Cerebellar nuclear complex (tissue), 1 donor: ENCODE measurements at regions not wholly inside any gene's neighbourhood (a gene's known extent, or its start where the extent isn't known, plus 50 kb on each side); places are given as distances from the start of the nearest gene placed in this dataset.

Source experiments
- DNase-seq, 2 experiments: peaks; one replicate each; lab custom pipeline; 2025; lab: John Stamatoyannopoulos, UW

DNA sequence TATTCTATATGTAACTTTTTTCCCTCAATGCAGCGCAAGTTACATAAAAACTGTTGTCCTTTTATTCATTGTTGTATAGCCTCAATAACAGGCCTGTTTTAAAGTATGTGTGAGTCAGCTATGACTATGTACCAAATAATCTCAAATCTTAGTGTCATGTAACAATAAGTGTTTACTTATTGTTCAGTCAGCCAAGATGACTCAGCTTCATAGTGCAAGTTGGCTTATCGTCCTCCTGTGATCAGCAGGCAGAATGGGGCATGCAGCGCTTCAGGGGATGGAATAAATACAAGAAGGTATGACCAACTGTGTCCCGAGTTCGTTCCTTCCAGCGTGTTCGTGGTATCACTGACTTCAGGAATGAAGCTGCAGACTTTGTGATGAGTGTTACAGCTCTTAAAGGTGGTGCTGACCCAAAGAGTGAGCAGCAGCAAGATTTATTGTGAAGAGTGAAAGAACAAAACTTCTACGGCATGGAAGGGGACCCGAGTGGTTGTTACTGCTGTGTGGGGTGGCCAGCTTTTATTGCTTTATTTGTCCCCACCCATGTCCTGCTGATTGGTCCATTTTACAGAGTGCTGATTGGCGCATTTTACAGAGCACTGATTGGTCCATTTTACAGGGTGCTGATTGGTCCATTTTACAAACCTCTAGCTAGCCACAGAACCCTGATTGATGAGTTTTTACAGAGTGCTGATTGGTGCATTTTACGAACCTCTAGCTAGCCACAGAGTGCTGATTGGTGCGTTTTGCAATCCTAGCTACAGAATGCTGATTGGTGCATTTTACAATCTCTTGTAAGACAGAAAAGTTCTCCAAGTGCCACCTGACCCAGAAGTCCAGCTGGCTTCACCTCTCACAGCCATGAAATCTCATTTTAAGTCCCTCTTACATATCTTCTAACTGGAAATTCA lies 1016.0 kb downstream of the MCTP2 start:
- DNase-seq, result no peak

- no peak for DNase-seq
Observed at GRCh38 chr15:95249524-95249923, 1018.2 kb downstream of the MCTP2 start.

DNA sequence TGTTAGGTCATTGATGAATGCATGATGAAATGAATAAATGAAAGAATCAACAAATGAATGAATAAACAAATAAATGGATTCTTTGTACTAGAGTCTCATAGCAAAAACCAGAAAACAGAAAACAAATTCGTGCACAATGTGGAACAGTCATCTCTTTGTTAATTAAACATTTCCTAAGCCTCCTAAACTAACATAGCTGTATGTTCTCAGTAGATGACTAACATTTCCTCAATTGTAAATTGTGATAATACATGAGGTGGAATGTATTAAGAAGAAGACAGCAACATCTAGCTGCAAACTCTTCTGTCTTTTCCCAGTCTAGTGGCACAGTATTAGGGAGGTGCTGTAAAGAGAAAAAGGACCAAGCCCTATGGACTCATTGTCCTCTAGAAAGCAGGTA lies 1021.0 kb downstream of the MCTP2 start:
- no peak for DNase-seq

DNA sequence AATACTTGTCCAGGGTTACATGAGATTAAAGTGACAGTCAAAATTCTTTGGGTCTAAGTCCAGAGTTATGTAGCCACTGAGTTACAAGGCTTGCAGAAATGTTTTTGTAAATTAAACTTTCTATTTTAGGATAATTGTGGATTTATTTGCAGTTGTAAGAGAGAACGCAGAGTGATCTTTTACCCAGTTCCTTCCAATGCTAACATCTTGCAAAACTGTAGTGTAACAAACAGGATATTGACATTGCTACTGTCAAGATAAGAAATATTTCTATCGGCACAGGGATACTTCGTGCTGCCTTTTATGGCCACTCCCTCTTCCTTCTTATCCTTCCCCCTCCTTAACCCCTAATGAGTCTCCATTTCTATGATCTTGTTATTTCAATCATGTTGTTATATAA lies 1022.9 kb downstream of the MCTP2 start:
- DNase-seq, result no peak

GRCh38 chr15:95259513-95259912 lies 1028.2 kb downstream of the MCTP2 start:
- DNase-seq, result no peak

DNA sequence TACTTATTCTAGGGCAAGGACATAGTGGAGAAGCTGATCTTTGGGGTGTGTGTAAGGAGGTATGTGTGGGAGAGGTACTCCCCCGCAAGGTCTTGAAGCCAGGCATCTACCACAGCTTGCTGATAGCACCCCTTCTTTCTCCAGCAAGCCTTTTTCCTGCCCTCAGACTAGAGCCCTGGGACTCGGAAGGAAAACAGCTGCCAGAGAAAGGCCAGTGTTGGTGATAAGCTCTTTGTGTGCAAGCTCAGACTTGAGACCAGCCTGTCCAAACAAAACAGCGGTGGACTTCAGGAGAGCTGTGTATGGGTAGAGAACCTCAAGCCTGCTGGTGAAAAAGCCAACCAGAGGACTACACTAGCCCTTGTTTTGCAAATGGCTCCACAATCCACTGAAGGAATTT lies 1028.6 kb downstream of the MCTP2 start:
- DNase-seq, result no peak

- no peak for DNase-seq
Observed at GRCh38 chr15:95260856-95261255, 1029.5 kb downstream of the MCTP2 start.

DNA sequence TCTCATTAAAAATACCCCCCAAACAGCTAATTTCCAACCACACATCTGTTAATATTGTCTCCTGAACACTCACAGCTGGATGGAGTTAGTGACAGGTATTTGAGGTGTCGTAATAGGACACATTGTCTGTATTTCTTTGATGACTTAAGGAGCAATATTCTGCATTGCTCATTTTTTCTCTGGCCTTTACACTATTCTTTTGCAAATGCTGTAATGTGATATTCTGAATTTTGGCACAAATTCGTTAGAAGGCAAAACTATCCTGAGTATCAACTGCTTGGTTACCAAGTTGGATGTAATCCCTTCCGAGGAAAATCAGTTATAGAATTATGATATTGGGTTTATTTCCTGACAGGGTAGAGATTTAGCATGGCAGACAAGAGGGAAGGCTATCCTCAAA lies 1030.2 kb downstream of the MCTP2 start:
- no peak for DNase-seq

GRCh38 chr15:95261968-95262367 lies 1030.6 kb downstream of the MCTP2 start:
- no peak for DNase-seq

GRCh38 chr15:95262866-95263564 lies 1031.7 kb downstream of the MCTP2 start:
- no peak for DNase-seq

DNA sequence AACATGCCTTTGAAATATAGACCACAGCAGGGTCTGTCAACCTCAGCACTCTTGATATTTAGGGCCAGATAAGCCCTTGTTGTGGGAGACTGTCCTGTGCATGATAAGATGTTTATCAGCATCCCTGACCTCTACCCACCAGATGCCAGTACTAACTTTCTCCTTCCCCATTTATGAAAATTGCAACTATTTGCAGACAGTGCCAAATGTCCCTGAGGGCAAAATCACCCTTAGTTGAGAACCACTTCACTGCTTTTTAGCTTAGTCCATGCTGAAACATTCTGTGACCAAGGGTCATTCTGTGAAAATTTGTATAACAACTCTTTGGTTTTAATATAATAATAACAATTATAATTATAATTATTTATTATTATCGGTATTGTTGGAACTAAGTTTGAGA lies 1032.4 kb downstream of the MCTP2 start:
- no peak for DNase-seq

GRCh38 chr15:95265419-95265997 lies 1034.1 kb downstream of the MCTP2 start:
- no peak for DNase-seq

DNA sequence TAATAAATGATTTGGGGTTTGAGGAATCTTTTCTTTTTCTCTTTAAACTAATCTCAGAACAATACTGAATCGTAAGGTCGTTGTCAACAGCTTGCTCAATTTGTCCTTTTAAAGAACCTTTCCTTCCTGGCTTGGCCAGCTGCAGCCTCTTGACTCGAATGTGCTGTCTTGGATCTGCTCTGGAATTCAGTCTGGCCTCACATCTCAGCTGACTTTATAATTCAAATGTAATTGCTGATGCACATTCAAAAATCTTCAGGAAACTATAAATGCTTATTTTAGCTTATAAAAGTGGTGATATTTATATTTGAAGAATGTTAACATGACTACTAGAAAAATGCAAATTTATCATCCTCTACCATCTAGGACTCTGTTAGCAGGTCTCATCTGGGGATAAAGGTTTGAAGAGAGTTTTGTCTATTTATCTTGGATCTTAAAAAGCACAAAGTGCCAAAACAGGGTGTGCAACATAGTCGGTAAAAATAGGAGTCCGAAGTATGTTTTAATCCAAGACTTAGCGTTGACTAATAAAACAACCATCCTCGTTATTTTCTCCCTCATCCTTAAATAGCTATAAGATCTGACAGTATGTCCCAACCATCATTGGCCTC lies 1035.2 kb downstream of the MCTP2 start:
- no peak for DNase-seq

GRCh38 chr15:95267481-95267880 lies 1036.1 kb downstream of the MCTP2 start:
- no peak for DNase-seq

GRCh38 chr15:95269242-95270183 lies 1038.2 kb downstream of the MCTP2 start:
- no peak for DNase-seq

DNA sequence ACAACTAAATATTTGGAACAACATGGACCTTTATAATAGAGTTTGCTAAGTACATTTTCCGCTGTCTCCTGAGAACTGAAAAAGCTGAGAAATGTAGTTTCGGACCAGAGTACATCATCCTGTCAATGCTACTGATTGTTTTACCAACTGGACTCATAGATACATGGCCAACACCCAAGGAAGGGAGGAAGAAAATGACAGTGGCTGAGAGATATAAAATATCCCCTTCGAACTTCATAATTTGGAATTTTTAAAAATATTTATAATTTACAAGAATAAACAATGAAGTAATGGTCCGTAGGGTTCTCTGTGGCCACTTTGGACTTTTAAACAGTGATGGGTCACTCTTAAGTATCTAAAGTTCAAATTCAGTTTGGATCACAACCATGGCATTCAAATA lies 1042.7 kb downstream of the MCTP2 start:
- no peak for DNase-seq

DNA sequence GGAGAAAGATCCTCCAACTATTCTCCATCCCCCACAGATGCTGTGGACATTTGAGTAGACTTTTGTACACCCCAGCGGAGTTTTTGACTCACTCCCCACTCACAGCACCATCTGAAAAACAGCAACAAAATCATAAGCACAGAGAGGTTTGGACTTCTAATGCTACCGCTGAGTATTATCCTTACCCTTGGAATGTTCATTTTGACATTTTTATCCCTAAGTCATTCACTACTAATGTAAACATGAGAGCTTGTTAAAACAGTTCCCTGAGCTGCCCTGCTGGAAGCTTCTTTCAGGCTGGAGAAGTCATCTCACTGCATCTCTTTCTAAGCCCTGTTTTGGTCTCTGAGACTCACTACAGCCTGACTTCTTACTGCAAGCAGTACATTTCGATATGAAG lies 1045.9 kb downstream of the MCTP2 start:
- no peak for DNase-seq

- no peak for DNase-seq
Observed at GRCh38 chr15:95278532-95279245, 1047.3 kb downstream of the MCTP2 start.

GRCh38 chr15:95279277-95280019 lies 1048.1 kb downstream of the MCTP2 start:
- DNase-seq, result no peak

DNA sequence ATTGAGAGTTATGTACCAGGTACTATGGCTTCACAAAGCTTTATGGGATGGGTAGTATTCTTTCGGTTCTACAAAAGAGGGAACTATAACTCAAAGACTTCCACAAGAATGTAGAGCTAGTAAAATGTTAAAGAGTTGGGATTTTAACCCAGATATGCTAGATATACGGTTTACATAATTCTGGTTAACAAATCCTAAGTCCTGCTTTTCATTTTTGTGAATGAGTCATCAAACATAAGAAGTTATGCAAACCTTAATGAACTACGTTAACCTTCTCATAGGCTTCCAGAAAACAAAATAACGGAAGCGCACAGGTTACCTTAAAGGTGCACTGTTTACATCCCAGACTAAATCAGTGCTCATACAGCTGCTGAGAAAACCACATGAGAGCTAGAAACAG lies 1049.3 kb downstream of the MCTP2 start:
- no peak for DNase-seq
